Stimulated activated CD4-positive, alpha-beta T cell treated with anti-CD3 and anti-CD28 coated beads, TNF-alpha, amount 100 ng/mL, for 24 hours (primary cell): ENCODE measurements at regions not wholly inside any gene's neighbourhood (a gene's known extent, or its start where the extent isn't known, plus 50 kb on each side); places are given as distances from the start of the nearest gene placed in this dataset.
"Not testable (repeated sequence)": the region's sequence is repeated elsewhere in the genome, so short reads cannot be mapped to it uniquely, and the experiment has no call there.

Experiments
- DNase-seq, 3 experiments: peaks; one replicate each; pipeline ENCODE4 v3.0.0-alpha.2; 2020; ENCODE audit warnings: low read depth in 3 of 3

DNA sequence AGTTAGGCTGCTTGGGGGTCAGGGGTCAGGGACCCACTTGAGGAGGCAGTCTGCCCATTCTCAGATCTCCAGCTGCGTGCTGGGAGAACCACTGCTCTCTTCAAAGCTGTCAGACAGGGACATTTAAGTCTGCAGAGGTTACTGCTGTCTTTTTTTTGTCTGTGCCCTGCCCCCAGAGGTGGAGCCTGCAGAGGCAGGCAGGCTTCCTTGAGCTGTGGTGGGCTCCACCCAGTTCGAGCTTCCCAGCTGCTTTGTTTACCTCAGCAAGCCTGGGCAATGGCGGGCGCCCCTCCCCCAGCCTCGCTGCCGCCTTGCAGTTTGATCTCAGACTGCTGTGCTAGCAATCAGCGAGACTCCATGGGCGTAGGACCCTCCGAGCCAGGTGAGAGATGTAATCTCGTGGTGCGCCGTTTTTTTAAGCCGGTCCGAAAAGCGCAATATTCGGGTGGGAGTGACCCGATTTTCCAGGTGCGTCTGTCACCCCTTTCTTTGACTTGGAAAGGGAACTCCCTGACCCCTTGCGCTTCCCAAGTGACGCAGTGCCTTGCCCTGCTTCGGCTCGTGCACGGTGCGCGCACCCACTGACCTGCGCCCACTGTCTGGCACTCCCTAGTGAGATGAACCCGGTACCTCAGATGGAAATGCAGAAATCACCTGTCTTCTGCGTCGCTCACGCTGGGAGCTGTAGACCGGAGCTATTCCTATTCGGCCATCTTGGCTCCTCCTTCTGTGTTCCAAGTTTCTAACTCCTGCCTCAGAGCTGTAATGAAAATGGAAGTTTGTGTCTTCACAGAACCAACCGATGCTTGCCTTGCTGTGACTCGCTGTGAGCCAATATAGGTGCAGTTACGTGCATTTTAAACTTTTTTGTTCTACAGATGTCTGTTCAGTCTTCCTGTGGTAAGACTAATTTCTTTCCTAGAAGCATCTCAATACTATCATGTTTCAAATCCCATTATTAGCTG is 156.8 kb upstream of the RPS23 start:
- not testable (repeated sequence) for DNase-seq

- DNase-seq: no peak
These were observed 148.5 kb upstream of the RPS23 start for GRCh38 chr5:82426464-82427154.

- DNase-seq: no peak
These were observed 147.4 kb upstream of the RPS23 start for GRCh38 chr5:82425591-82425990.

DNA sequence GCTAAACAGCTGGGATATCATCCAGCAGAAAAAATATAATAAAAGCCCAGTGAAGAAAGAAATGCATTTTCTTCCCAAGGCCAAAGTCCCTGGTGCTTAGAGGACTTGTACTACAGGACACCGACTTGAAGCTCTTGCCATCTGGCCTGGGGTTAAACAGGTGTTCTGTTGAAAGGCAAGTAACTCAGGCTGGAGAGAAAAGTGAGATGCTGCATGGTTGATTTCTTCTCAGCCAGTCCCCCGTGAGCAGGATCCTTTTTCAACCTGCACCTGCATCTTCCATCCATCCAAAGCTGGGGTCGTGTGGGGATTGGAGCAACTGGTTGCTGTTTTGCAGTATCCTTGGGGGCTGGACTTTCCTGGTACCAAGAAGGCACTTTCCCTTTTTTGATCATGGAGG is 146.1 kb upstream of the RPS23 start:
- no peak for DNase-seq

GRCh38 chr5:82422751-82423181 is 144.6 kb upstream of the RPS23 start:
- no peak for DNase-seq

- DNase-seq: no peak
These were observed 144.0 kb upstream of the RPS23 start for GRCh38 chr5:82422001-82422740.

DNA sequence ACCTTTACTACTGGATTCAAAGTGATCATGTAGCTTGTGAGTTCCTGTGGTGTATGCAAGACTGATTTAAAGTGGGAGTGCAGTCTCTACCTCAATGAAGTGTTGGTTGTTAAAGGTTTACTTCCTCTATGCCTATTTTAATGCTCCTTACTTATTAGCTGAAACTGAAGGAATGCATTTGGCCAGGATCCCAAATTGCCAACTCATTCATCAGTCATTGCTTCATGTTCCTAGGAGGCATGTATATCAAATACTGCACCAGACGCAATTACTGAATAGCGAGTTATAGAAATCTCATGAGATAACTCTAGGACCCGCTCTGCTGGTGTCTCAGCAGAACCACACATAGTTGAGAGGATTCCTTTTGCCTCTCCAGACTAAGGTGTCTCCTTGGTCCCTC is 143.0 kb upstream of the RPS23 start:
- no peak for DNase-seq

DNA sequence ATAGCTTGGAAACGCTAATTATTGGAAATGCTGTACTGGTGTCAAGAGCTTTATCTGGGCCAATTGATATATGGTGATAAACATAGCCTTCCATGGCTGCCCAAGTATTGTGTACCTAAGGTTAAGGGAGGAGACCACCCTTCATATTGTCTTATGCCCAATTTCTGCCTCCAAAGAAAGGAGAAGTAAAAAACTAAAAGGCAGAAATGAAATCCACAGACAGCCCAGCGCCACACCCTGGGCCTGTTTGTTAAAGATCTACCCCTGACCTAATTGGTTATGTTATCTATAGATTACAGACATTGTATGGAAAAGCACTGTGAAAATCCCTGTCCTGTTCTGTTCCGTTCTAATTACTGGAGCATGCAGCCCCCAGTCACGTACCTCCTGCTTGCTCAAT is 142.4 kb upstream of the RPS23 start:
- not testable (repeated sequence) for DNase-seq

DNA sequence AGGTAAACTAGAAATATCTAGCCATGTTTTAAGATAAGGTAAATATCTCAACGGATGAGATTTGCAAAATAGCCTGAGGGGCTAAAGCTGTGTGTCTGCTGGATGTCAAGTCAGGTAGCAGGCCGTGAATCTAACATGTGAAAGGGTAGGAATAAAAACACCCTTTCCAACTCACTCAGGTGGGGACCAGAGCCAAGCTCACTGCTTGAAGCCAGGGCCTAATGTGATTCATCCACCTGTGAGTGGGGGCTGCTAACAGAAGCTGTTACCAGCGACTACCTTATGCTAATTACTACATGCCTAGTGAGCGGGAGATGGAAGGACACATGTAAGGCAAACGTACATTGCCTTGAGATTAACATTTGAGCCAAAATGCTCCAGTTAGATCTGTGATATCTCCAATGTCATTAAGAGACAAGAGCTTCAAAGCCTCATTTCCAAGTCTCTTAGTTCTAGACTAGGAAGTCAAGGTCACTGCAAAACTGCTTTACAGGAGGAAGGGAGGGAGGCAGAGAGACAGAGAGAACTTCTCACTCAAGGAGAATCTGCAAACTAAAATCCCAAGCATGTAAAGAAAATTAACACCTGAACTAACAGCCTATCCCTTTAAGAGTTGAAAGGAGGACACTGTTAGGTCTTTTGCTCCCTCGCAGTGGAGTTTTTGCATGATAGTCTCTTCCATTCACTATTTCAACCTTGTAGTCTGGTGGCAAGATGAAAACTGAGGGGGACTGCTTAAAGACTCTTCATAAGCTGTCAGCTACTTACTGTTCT is 141.6 kb upstream of the RPS23 start:
- DNase-seq: no peak

DNA sequence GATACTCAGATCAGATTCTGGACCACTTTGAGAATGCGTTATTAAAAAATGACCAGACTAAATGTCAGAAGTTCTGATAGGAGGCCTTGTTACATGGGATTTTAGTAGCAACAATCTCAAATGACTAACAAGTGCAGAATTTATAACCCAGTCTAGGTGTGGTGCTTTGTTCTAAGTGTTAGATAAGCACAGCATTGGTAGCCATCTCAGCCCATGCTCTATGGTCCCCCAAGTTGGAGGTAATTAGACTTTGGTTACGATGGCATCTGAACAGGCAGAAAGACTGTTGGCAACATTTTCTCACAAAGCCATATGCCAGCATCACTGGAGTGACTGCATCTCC is 140.4 kb upstream of the RPS23 start:
- DNase-seq: no peak

DNA sequence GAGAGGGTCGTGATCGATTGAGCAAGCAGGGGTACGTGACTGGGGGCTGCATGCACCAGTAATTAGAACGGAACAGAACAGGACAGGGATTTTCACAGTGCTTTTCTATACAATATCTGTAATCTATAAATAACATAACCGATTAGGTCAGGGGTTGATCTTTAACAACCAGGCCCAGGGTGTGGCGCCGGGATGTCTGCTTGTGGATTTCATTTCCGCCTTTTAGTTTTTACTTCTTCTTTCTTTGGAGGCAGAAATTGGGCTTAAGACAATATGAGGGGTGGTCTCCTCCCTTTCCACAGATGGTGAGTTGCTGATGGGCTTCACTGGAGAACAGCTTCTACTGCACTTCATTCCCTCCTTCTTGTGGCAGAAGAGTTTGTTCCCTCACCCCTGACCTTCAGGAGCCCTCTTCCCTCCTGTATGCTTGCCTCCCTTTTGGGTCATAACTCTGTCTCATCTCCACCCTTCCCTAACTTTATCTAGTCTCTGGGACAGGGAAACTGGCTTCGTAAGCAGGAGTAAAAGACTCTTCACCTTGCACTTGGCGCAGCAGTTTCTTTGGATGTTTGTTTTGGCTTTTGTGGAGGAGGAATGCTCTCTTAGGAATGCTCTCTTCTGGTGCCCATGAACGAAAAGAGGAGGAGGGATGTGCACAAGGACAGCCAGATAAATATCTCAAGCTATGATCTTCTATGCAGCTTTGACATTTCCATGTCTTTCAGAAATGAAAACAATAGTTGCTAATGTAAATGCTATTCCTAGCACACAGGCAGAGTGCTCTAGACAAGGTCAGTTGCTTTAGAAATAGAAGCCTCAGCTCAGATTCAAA is 139.8 kb upstream of the RPS23 start:
- no peak for DNase-seq

DNA sequence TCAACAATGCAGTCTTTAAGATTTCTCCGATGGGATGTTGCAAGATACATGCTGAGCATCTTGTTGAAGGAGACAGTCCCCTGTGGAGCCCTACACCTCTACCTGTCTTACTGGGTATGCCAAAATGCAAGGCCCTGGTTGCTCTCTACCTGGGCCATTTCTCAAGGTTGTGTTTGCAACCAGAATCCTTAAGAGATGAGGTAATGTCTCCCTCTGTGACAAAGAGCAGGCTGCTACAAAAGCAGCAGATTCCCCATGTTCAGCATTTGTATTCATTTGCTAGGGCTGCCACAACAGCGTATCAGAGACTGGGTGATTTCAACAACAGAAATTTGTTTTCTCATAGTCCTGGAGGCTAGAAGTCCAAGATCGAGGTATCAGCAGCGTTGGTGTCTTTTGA is 138.4 kb upstream of the RPS23 start:
- no peak for DNase-seq

DNA sequence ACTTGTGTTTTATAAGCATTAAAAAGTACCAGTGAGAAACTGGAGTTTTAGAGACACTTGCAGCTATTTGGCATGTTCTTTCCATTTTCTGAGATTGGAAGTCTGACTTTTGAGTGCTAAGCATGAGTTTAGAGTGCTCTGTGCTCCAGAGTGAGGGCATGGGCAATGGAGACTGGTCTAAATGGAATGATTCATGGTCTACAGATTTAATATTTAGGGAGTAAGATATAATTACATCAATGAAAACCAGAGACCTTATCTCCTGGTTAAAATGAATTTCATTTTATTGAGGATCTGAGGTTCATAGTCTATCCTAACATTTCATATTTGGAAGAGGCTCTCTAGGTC is 135.9 kb upstream of the RPS23 start:
- no peak for DNase-seq

DNA sequence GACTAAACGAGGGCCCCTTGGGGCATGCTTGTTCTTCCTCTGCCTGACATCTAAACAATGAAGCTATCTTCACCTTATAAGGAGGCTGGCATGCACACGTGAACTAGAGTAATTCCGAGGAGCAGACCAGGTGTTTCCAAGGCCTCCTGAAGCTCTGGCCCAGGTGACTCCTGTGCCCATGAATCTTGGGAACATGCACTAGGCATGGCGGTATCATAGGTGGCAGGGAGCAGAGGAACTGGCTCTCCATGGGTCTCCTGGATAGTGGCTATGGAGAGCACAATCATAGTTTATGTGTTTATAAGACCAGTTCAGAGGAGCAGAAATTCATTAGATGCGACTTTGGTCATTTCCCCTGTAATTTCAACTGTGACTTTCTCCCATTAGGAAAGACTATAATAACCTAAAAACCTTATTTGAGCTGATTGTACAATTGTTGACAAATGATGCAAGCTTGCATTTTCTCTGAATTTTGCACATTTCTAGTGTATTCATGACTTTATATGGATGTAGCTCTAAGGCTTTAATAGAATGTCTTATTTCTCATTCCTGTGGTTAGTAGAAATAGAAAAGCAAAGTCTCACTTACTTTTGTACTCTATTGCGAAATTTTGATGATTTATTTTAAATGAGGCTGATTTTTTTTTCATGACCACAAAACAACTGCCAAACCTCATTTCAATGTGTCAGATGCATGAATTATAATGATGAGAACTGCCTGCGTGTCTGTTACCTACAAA is 135.3 kb upstream of the RPS23 start:
- DNase-seq: no peak

GRCh38 chr5:82408033-82408432 is 129.9 kb upstream of the RPS23 start:
- DNase-seq: no peak

GRCh38 chr5:82406205-82406773 is 128.1 kb upstream of the RPS23 start:
- no peak for DNase-seq

- no peak for DNase-seq
These were observed 127.6 kb upstream of the RPS23 start for GRCh38 chr5:82405618-82406204.

- DNase-seq: no peak
These were observed 127.0 kb upstream of the RPS23 start for GRCh38 chr5:82405161-82405560.

DNA sequence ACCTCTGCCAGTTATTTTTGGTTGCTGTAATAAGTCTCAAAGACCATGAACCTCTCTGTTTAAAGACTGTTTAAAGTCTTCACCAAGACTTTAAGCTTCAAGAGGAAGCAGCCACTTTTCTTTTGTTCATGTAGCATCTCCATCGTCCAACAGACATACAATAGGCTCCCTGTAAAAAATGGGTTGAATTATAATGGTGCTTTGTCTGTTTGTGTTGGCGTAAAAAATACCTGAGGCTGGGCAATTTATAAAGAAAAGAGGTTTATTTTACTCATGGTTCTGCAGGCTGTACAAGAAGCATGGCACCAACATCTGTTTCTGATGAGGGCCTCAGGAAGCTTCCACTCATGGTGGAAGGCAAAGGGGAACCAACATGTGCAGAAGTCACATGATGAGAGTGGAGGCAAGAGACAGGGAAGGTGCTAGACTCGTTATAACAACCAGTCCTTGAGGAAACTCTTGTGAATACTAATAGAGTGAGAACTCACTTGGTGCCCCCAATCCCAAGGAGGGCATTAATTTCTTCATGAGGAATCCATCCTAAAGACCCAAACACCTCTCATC is 126.3 kb upstream of the RPS23 start:
- no peak for DNase-seq
